HEK293 (cell line): ENCODE measurements at regions not wholly inside any gene's neighbourhood (a gene's known extent, or its start where the extent isn't known, plus 50 kb on each side); places are given as distances from the start of the nearest gene placed in this dataset.

Experiments used
- CTCF ChIP-seq: fragments of 450-650 bp; formaldehyde crosslinking; IDR thresholded peaks from 2 replicates; pipeline ENCODE4 v1.5.1; 2016; ENCODE audit warnings: missing biosample characterization, missing genetic modification characterization
- GLIS1 ChIP-seq: fragments of 450-650 bp; formaldehyde crosslinking; IDR thresholded peaks from 2 replicates; pipeline ENCODE4 v1.5.1; 2016; ENCODE audit warnings: missing biosample characterization, missing genetic modification characterization
- OVOL3 ChIP-seq: fragments of 450-650 bp; formaldehyde crosslinking; IDR thresholded peaks from 2 replicates; pipeline ENCODE4 v1.5.1; 2016; ENCODE audit warnings: missing biosample characterization, missing genetic modification characterization
- ZFHX2 ChIP-seq: fragments of 450-650 bp; formaldehyde crosslinking; conservative IDR thresholded peaks from 2 replicates; pipeline ENCODE4 v1.5.1; 2016; ENCODE audit warnings: missing biosample characterization, missing genetic modification characterization
- ZNF175 ChIP-seq: fragments of 450-650 bp; formaldehyde crosslinking; IDR thresholded peaks from 2 replicates; pipeline ENCODE4 v1.5.1; 2016; ENCODE audit warnings: missing biosample characterization, missing genetic modification characterization
- ZNF274 ChIP-seq, 2 experiments: fragments of 200-500 bp in 1 of 2; fragments of 450-650 bp in 1 of 2; sonication (Bioruptor generic) in 1 of 2; formaldehyde crosslinking in 1 of 2; IDR thresholded peaks; 2 replicates each; pipeline versions ENCODE4 v1.5.1 to v1.6.1; 2014 to 2016; ENCODE audit warnings: borderline replicate concordance in 1 of 2, inconsistent platforms in 1 of 2, low read length in 1 of 2, missing biosample characterization in 1 of 2, missing genetic modification characterization in 1 of 2
- ZNF354C ChIP-seq: fragments of 450-650 bp; formaldehyde crosslinking; IDR thresholded peaks from 2 replicates; pipeline ENCODE4 v1.5.1; 2016; ENCODE audit warnings: missing biosample characterization, missing genetic modification characterization, low read depth, borderline replicate concordance
- ZNF76 ChIP-seq: fragments of 450-650 bp; formaldehyde crosslinking; IDR thresholded peaks from 2 replicates; pipeline ENCODE4; 2016; ENCODE audit warnings: low read depth, missing biosample characterization, missing genetic modification characterization, borderline replicate concordance

GRCh38 chr2:160606341-160606740 lies 112.7 kb upstream of the RBMS1 start:
- TF ChIP-seq CTCF (no peak), ZFHX2 (tag by site-specific recombination) (no peak), GLIS1 (no peak), ZNF175 (tag by site-specific recombination) (no peak), ZNF274 (IDR thresholded peaks at IDR 0.05; ENCODE audit: low read length) (no peak), ZNF274 (tag by site-specific recombination; IDR thresholded peaks at IDR 0.05; ENCODE audit: borderline replicate concordance) (no peak), ZNF76 (tag by site-specific recombination) (no peak), OVOL3 (tag by site-specific recombination) (no peak), ZNF354C (tag by site-specific recombination) (no peak)
